Naive thymus-derived CD4-positive, alpha-beta T cell (primary cell): ENCODE measurements at regions not wholly inside any gene's neighbourhood (a gene's known extent, or its start where the extent isn't known, plus 50 kb on each side); places are given as distances from the start of the nearest gene placed in this dataset.

Experiments used
- ATAC-seq: fragments of 150-1000 bp; cut with Tn5 transposase; 2 replicates; pipeline ENCODE4 v1.10.0; 2021; ENCODE audit warnings: mild to moderate bottlenecking, moderate library complexity
- CTCF ChIA-PET: fragments of 350-600 bp; sonication (Branson Sonifier 250); formaldehyde crosslinking; loops from one replicate; lab custom pipeline; 2021; ENCODE audit warnings: antibody characterized with exemption; lab: Charles Lee
- POLR2A ChIA-PET: fragments of 350-600 bp; sonication (Branson Sonifier 250); formaldehyde crosslinking; loops from one replicate; lab custom pipeline; 2021; ENCODE audit warnings: antibody characterized with exemption, inconsistent platforms; lab: Charles Lee
- DNase-seq, 9 donors: peaks; one replicate each; pipeline versions ENCODE4 v3.0.0 to v3.0.0-alpha.2; 2020 to 2022; ENCODE audit warnings: mixed read lengths in 1 of 9
- H3K27ac ChIP-seq: one replicate; pipeline ENCODE4 v1.7.0; 2013; ENCODE audit warnings: mild to moderate bottlenecking, low read depth, low read length, moderate library complexity
- H3K27me3 ChIP-seq, 2 donors: one replicate each; pipeline ENCODE4 v1.7.0; 2013; ENCODE audit warnings: low read length in 2 of 2, mild to moderate bottlenecking in 2 of 2, moderate library complexity in 2 of 2; ENCODE audit not compliant: control insufficient read depth in 2 of 2, insufficient read depth in 2 of 2
- H3K36me3 ChIP-seq, 3 experiments: 1 replicate in 2 of 3; 2 replicates in 1 of 3; pipeline ENCODE4 v1.7.0; 2013; ENCODE audit warnings: low read length in 3 of 3, mild to moderate bottlenecking in 3 of 3, moderate library complexity in 1 of 3; ENCODE audit not compliant: insufficient read depth in 3 of 3, control insufficient read depth in 2 of 3
- H3K4me1 ChIP-seq, 2 donors: one replicate each; pipeline ENCODE4 v1.7.0; 2013; ENCODE audit warnings: low read length in 2 of 2, mild to moderate bottlenecking in 2 of 2, moderate library complexity in 1 of 2; ENCODE audit not compliant: control insufficient read depth in 2 of 2, insufficient read depth in 2 of 2
- H3K4me3 ChIP-seq: 2 replicates; pipeline ENCODE4 v1.7.0; 2013; ENCODE audit warnings: mild to moderate bottlenecking, low read length
- H3K9me3 ChIP-seq, 3 experiments: 1 replicate in 2 of 3; 2 replicates in 1 of 3; pipeline ENCODE4 v1.7.0; 2013; ENCODE audit warnings: low read length in 3 of 3; ENCODE audit not compliant: control insufficient read depth in 2 of 3
- H3K27ac Mint-ChIP-seq, 9 donors: one replicate each; pipeline ENCODE4 v1.8.0; 2020 to 2022; ENCODE audit warnings: mixed read lengths in 9 of 9, mild to moderate bottlenecking in 8 of 9, moderate library complexity in 5 of 9, inconsistent platforms in 2 of 9
- H3K27me3 Mint-ChIP-seq, 5 donors: one replicate each; pipeline ENCODE4 v1.8.0; 2021 to 2022; ENCODE audit warnings: mixed read lengths in 5 of 5, mild to moderate bottlenecking in 1 of 5
- H3K36me3 Mint-ChIP-seq, 5 donors: one replicate each; pipeline ENCODE4 v1.8.0; 2020 to 2022; ENCODE audit warnings: mixed read lengths in 5 of 5, mild to moderate bottlenecking in 3 of 5, inconsistent platforms in 1 of 5
- H3K4me1 Mint-ChIP-seq, 7 donors: one replicate each; pipeline ENCODE4 v1.8.0; 2020 to 2022; ENCODE audit warnings: mixed read lengths in 7 of 7, mild to moderate bottlenecking in 3 of 7, inconsistent platforms in 1 of 7
- H3K4me3 Mint-ChIP-seq, 10 donors: one replicate each; pipeline ENCODE4 v1.8.0; 2020 to 2022; ENCODE audit warnings: mild to moderate bottlenecking in 10 of 10, mixed read lengths in 10 of 10, moderate library complexity in 6 of 10, inconsistent platforms in 2 of 10
- H3K9me3 Mint-ChIP-seq, 11 donors: one replicate each; pipeline ENCODE4 v1.8.0; 2020 to 2022; ENCODE audit warnings: mixed read lengths in 11 of 11, mild to moderate bottlenecking in 4 of 11, inconsistent platforms in 1 of 11, moderate library complexity in 1 of 11
- intact Hi-C, 2 donors: fragments of 100-400 bp; cut with micrococcal nuclease; formaldehyde crosslinking; loops; one replicate each; pipeline ENCODE4 v1.15.1; 2023

- CTCF ChIA-PET, result no interaction called here
- no peak for DNase-seq
- no peaks in the 10 kb centered on the region for H3K36me3 ChIP-seq
- no peaks in the 10 kb centered on the region for H3K27me3 ChIP-seq
- Mint-ChIP-seq H3K36me3 (peaks cover 0 to 4% (median 0%) of the 10 kb centered on the region in 5 donors), H3K4me3 (no peak overlapping the region), H3K9me3 (peaks cover 0 to 13% (median 0%) of the 10 kb centered on the region in 11 donors), H3K27me3 (peaks cover 0 to 30% (median 11%) of the 10 kb centered on the region in 5 donors), H3K4me1 (no peaks in the 10 kb centered on the region), H3K27ac (no peak overlapping the region)
- POLR2A ChIA-PET, result no interaction called here
- ATAC-seq, result no peak
- H3K27ac ChIP-seq, result no peak overlapping the region
- H3K4me1 ChIP-seq, result no peaks in the 10 kb centered on the region
- intact Hi-C loops, result no loop called here
- no peak overlapping the region for H3K4me3 ChIP-seq
- H3K9me3 ChIP-seq, result no peaks in the 10 kb centered on the region
Measured at GRCh38 chr9:120299785-120300184, 280.2 kb downstream of the CDK5RAP2 start.

- H3K4me1 Mint-ChIP-seq, result no peaks in the 10 kb centered on the region
- Histone ChIP-seq H3K4me3 (no peak overlapping the region), H3K9me3 (no peaks in the 10 kb centered on the region), H3K4me1 (no peaks in the 10 kb centered on the region), H3K27ac (no peak overlapping the region), H3K27me3 (no peaks in the 10 kb centered on the region), H3K36me3 (no peaks in the 10 kb centered on the region)
- no peaks in the 10 kb centered on the region for H3K36me3 Mint-ChIP-seq
- H3K27ac Mint-ChIP-seq, result no peak overlapping the region
- ATAC-seq (no peak), DNase-seq (no peak)
- intact Hi-C loops, result no loop called here
- ChIA-PET POLR2A (no interaction called here), CTCF (no interaction called here)
- H3K4me3 Mint-ChIP-seq, result no peak overlapping the region
- H3K27me3 Mint-ChIP-seq, result peaks cover 0 to 26% (median 0%) of the 10 kb centered on the region in 5 donors
- H3K9me3 Mint-ChIP-seq, result peaks cover 0 to 11% (median 0%) of the 10 kb centered on the region in 11 donors
Measured at GRCh38 chr9:120294003-120294402, 286.0 kb downstream of the CDK5RAP2 start.

GRCh38 chr9:120292606-120293005 lies 287.4 kb downstream of the CDK5RAP2 start:
- H3K4me3 Mint-ChIP-seq, result no peak overlapping the region
- H3K36me3 Mint-ChIP-seq, result no peaks in the 10 kb centered on the region
- no peaks in the 10 kb centered on the region for H3K4me1 Mint-ChIP-seq
- ATAC-seq, result no peak
- H3K27ac ChIP-seq, result no peak overlapping the region
- ChIA-PET CTCF (no interaction called here), POLR2A (no interaction called here)
- no peak overlapping the region for H3K4me3 ChIP-seq
- intact Hi-C loops, result no loop called here
- H3K27me3 Mint-ChIP-seq, result peaks cover 0 to 25% (median 0%) of the 10 kb centered on the region in 5 donors
- H3K9me3 ChIP-seq, result no peaks in the 10 kb centered on the region
- no peaks in the 10 kb centered on the region for H3K27me3 ChIP-seq
- H3K36me3 ChIP-seq, result no peaks in the 10 kb centered on the region
- no peak overlapping the region for H3K27ac Mint-ChIP-seq
- no peak for DNase-seq
- peaks cover 0 to 11% (median 0%) of the 10 kb centered on the region in 11 donors for H3K9me3 Mint-ChIP-seq
- no peaks in the 10 kb centered on the region for H3K4me1 ChIP-seq

- CTCF ChIA-PET, result no interaction called here
- Mint-ChIP-seq H3K36me3 (no peaks in the 10 kb centered on the region), H3K4me1 (no peaks in the 10 kb centered on the region), H3K9me3 (peaks cover 0 to 11% (median 0%) of the 10 kb centered on the region in 11 donors), H3K27me3 (peaks cover 0 to 10% (median 2%) of the 10 kb centered on the region in 5 donors), H3K27ac (no peak overlapping the region), H3K4me3 (no peak overlapping the region)
- ATAC-seq, result no peak
- Histone ChIP-seq H3K9me3 (no peaks in the 10 kb centered on the region), H3K27me3 (no peaks in the 10 kb centered on the region), H3K36me3 (no peaks in the 10 kb centered on the region), H3K4me3 (no peak overlapping the region), H3K4me1 (no peaks in the 10 kb centered on the region), H3K27ac (no peak overlapping the region)
- POLR2A ChIA-PET, result no interaction called here
- DNase-seq, result no peak
- intact Hi-C loops, result no loop called here
Measured at GRCh38 chr9:120291050-120291449, 288.9 kb downstream of the CDK5RAP2 start.

- intact Hi-C loops, result no loop called here
- no peak for DNase-seq
- Histone ChIP-seq H3K4me3 (no peak overlapping the region), H3K9me3 (no peaks in the 10 kb centered on the region), H3K4me1 (no peaks in the 10 kb centered on the region), H3K27me3 (no peaks in the 10 kb centered on the region), H3K36me3 (no peaks in the 10 kb centered on the region), H3K27ac (no peak overlapping the region)
- POLR2A ChIA-PET, result no interaction called here
- Mint-ChIP-seq H3K4me3 (no peak overlapping the region), H3K27me3 (peaks cover 0 to 5% (median 0%) of the 10 kb centered on the region in 5 donors), H3K27ac (no peak overlapping the region), H3K36me3 (no peaks in the 10 kb centered on the region), H3K4me1 (no peaks in the 10 kb centered on the region), H3K9me3 (peaks cover 0 to 11% (median 2%) of the 10 kb centered on the region in 11 donors)
- CTCF ChIA-PET, result interaction anchor here (0.6 kb wide), 1 partner anchor 164 kb away, joined by 4 read pairs; no protein-coding TSS in a partner anchor
- ATAC-seq, result no peak
Measured at GRCh38 chr9:120289990-120290975, 289.7 kb downstream of the CDK5RAP2 start.

GRCh38 chr9:120289098-120289497 lies 290.9 kb downstream of the CDK5RAP2 start:
- Mint-ChIP-seq H3K9me3 (peaks cover 0 to 11% (median 2%) of the 10 kb centered on the region in 11 donors), H3K4me1 (no peaks in the 10 kb centered on the region), H3K27me3 (peaks cover 0 to 10% (median 7%) of the 10 kb centered on the region in 5 donors), H3K27ac (no peak overlapping the region), H3K36me3 (no peaks in the 10 kb centered on the region), H3K4me3 (no peak overlapping the region)
- ATAC-seq (no peak), DNase-seq (no peak)
- ChIA-PET CTCF (interaction anchor here (0.6 kb wide), 1 partner anchor 221 kb away, joined by 10 read pairs; no protein-coding TSS in a partner anchor), POLR2A (no interaction called here)
- Histone ChIP-seq H3K27ac (no peak overlapping the region), H3K4me1 (no peaks in the 10 kb centered on the region), H3K36me3 (no peaks in the 10 kb centered on the region), H3K9me3 (no peaks in the 10 kb centered on the region), H3K27me3 (no peaks in the 10 kb centered on the region), H3K4me3 (no peak overlapping the region)
- intact Hi-C loops, result no loop called here
